Upper lobe of left lung (tissue), 4 donors: ENCODE measurements at regions not wholly inside any gene's neighbourhood (a gene's known extent, or its start where the extent isn't known, plus 50 kb on each side); places are given as distances from the start of the nearest gene placed in this dataset.

Experiments
- EP300 ChIP-seq, 4 donors: sonication (generic); formaldehyde crosslinking; IDR thresholded peaks; one replicate each; pipeline ENCODE4 v1.5.1; 2017; ENCODE audit warnings: antibody characterized with exemption in 4 of 4, control low read depth in 2 of 4
- POLR2A ChIP-seq, 4 donors: fragments of 450-650 bp; IDR thresholded peaks; one replicate each; pipeline ENCODE4 v1.5.1; 2016 to 2017; ENCODE audit warnings: antibody characterized with exemption in 4 of 4, mild to moderate bottlenecking in 2 of 4

GRCh38 chr13:22948421-22948820, 232.4 kb upstream of the SGCG start:
- TF ChIP-seq POLR2A (IDR thresholded peaks at IDR 0.05) (no peak), EP300 (IDR thresholded peaks at IDR 0.05) (no peak)
